ENCODE measurements at regions not wholly inside any gene's neighbourhood (a gene's known extent, or its start where the extent isn't known, plus 50 kb on each side); places are given as distances from the start of the nearest gene placed in this dataset.

DNA sequence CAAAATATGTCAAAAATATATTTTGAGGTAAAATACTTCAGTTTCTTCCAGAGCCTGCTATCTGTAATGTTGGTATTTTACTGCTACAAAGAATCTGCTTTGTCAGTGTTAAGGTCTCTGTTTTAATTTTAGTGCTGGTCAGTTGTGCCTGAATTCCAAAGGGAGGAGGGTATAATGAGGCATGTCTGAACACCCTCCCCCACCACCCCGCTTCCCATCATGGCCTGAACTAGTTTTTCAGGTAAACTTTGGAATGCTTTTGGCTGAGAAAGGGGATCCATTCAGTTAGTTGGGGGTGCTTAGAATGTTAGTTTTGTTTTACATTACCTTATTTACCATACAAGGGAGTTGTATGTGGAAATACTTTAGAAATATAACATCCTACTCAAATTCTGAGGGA, 158.5 kb downstream of the MID1IP1 start:
- no peaks in the 10 kb centered on the region for H3F3A ChIP-seq (ENCODE audit: insufficient read depth, low read length, poor library complexity, severe bottlenecking)
- H3K4me3 ChIP-seq (ENCODE audit: low read length), result no peak overlapping the region
- H3K9ac ChIP-seq (ENCODE audit: low read length), result no peak overlapping the region
- H3K36me3 ChIP-seq (ENCODE audit: insufficient read depth, low read length), result no peaks in the 10 kb centered on the region
- H4K20me1 ChIP-seq (ENCODE audit: insufficient read depth), result no peaks in the 10 kb centered on the region
- no peak overlapping the region for H3K4me2 ChIP-seq (ENCODE audit: low read length)
- H3K9me3 ChIP-seq (ENCODE audit: low read length), result no peaks in the 10 kb centered on the region
- H3K27me3 ChIP-seq (ENCODE audit: insufficient read depth, low read depth, low read length), result no peaks in the 10 kb centered on the region
- no peaks in the 10 kb centered on the region for H3K9me2 ChIP-seq (ENCODE audit: insufficient read depth, low read length)
- no peak overlapping the region for H2AFZ ChIP-seq (ENCODE audit: low read depth, low read length)
- TF ChIP-seq, protein P1, sequence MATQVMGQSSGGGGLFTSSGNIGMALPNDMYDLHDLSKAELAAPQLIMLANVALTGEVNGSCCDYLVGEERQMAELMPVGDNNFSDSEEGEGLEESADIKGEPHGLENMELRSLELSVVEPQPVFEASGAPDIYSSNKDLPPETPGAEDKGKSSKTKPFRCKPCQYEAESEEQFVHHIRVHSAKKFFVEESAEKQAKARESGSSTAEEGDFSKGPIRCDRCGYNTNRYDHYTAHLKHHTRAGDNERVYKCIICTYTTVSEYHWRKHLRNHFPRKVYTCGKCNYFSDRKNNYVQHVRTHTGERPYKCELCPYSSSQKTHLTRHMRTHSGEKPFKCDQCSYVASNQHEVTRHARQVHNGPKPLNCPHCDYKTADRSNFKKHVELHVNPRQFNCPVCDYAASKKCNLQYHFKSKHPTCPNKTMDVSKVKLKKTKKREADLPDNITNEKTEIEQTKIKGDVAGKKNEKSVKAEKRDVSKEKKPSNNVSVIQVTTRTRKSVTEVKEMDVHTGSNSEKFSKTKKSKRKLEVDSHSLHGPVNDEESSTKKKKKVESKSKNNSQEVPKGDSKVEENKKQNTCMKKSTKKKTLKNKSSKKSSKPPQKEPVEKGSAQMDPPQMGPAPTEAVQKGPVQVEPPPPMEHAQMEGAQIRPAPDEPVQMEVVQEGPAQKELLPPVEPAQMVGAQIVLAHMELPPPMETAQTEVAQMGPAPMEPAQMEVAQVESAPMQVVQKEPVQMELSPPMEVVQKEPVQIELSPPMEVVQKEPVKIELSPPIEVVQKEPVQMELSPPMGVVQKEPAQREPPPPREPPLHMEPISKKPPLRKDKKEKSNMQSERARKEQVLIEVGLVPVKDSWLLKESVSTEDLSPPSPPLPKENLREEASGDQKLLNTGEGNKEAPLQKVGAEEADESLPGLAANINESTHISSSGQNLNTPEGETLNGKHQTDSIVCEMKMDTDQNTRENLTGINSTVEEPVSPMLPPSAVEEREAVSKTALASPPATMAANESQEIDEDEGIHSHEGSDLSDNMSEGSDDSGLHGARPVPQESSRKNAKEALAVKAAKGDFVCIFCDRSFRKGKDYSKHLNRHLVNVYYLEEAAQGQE (IDR thresholded peaks at IDR 0.05; ENCODE audit: borderline replicate concordance), result no peak
- no peak for TF ChIP-seq EP300 (conservative IDR thresholded peaks at IDR 0.05; ENCODE audit: poor library complexity, severe bottlenecking)
- TF ChIP-seq EZH2 (IDR thresholded peaks at IDR 0.05; ENCODE audit: borderline replicate concordance, insufficient read depth, low read length, poor library complexity, severe bottlenecking), result no peak
- TF ChIP-seq TAF1 (IDR thresholded peaks at IDR 0.05; ENCODE audit: low read depth), result no peak
- TF ChIP-seq POLR2AphosphoS5 (IDR thresholded peaks at IDR 0.05), result no peak
- no peak for TF ChIP-seq SMC3 (conservative IDR thresholded peaks at IDR 0.05; ENCODE audit: poor library complexity)
- no peak for TF ChIP-seq RAD21 (conservative IDR thresholded peaks at IDR 0.05)
- TF ChIP-seq, protein P2, sequence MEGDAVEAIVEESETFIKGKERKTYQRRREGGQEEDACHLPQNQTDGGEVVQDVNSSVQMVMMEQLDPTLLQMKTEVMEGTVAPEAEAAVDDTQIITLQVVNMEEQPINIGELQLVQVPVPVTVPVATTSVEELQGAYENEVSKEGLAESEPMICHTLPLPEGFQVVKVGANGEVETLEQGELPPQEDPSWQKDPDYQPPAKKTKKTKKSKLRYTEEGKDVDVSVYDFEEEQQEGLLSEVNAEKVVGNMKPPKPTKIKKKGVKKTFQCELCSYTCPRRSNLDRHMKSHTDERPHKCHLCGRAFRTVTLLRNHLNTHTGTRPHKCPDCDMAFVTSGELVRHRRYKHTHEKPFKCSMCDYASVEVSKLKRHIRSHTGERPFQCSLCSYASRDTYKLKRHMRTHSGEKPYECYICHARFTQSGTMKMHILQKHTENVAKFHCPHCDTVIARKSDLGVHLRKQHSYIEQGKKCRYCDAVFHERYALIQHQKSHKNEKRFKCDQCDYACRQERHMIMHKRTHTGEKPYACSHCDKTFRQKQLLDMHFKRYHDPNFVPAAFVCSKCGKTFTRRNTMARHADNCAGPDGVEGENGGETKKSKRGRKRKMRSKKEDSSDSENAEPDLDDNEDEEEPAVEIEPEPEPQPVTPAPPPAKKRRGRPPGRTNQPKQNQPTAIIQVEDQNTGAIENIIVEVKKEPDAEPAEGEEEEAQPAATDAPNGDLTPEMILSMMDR (IDR thresholded peaks at IDR 0.05; ENCODE audit: poor library complexity, severe bottlenecking), result no peak
- no peak for TF ChIP-seq MXI1 (conservative IDR thresholded peaks at IDR 0.05; ENCODE audit: poor library complexity, severe bottlenecking)
- H3K79me2 ChIP-seq (replicated peaks; ENCODE audit: insufficient read depth, low read length), result no peaks in the 10 kb centered on the region
- no peak overlapping the region for H3K27ac ChIP-seq (ENCODE audit: low read length)

DNA sequence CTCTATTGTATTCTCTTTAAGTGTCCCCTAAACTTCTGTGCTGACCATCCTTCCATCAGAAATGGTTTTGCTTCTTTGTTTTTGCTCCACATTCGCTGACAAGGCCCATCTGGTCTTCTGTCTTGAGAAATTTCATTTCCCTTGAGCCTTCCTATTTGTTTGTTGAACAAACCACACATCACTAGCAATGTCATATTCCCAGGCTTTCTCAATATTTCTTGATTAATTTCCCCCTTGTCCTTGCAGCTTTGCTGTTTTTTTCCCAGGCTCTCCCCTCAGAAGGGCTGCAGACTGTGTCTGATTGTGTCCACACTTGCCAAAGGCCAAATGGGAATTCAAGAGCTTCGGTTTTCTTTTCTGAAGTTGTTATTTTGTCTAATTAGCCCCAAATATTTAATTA, 158.9 kb downstream of the MID1IP1 start:
- H3K9ac ChIP-seq (ENCODE audit: low read length), result no peak overlapping the region
- H3K27ac ChIP-seq (ENCODE audit: low read length), result no peak overlapping the region
- no peaks in the 10 kb centered on the region for H3K9me3 ChIP-seq (ENCODE audit: low read length)
- no peaks in the 10 kb centered on the region for H3K79me2 ChIP-seq (replicated peaks; ENCODE audit: insufficient read depth, low read length)
- H3K27me3 ChIP-seq (ENCODE audit: insufficient read depth, low read depth, low read length), result no peaks in the 10 kb centered on the region
- H3K36me3 ChIP-seq (ENCODE audit: insufficient read depth, low read length), result no peaks in the 10 kb centered on the region
- no peak overlapping the region for H3K4me3 ChIP-seq (ENCODE audit: low read length)
- no peaks in the 10 kb centered on the region for H4K20me1 ChIP-seq (ENCODE audit: insufficient read depth)
- no peak overlapping the region for H2AFZ ChIP-seq (ENCODE audit: low read depth, low read length)
- no peaks in the 10 kb centered on the region for H3K9me2 ChIP-seq (ENCODE audit: insufficient read depth, low read length)
- H3F3A ChIP-seq (ENCODE audit: insufficient read depth, low read length, poor library complexity, severe bottlenecking), result no peaks in the 10 kb centered on the region
- TF ChIP-seq MXI1 (conservative IDR thresholded peaks at IDR 0.05; ENCODE audit: poor library complexity, severe bottlenecking) (no peak), RAD21 (conservative IDR thresholded peaks at IDR 0.05) (no peak), EZH2 (IDR thresholded peaks at IDR 0.05; ENCODE audit: borderline replicate concordance, insufficient read depth, low read length, poor library complexity, severe bottlenecking) (no peak), EP300 (conservative IDR thresholded peaks at IDR 0.05; ENCODE audit: poor library complexity, severe bottlenecking) (no peak), POLR2AphosphoS5 (IDR thresholded peaks at IDR 0.05) (no peak), SMC3 (conservative IDR thresholded peaks at IDR 0.05; ENCODE audit: poor library complexity) (no peak), TAF1 (IDR thresholded peaks at IDR 0.05; ENCODE audit: low read depth) (no peak)
- TF ChIP-seq, protein P2 (IDR thresholded peaks at IDR 0.05; ENCODE audit: poor library complexity, severe bottlenecking), result no peak
- TF ChIP-seq, protein P1 (IDR thresholded peaks at IDR 0.05; ENCODE audit: borderline replicate concordance), result no peak
- no peak overlapping the region for H3K4me2 ChIP-seq (ENCODE audit: low read length)
